A673 (cell line): ENCODE measurements at regions not wholly inside any gene's neighbourhood (a gene's known extent, or its start where the extent isn't known, plus 50 kb on each side); places are given as distances from the start of the nearest gene placed in this dataset.

ENCODE experiments used
- BruUV-seq: library from RNA; stranded (reverse); fragments of 400-500 nt; replicated peaks from 2 replicates; lab custom pipeline; 2021; lab: Mats Ljungman, UMichigan
- CTCF ChIA-PET: fragments of 300-600 bp; sonication (Branson Sonifier 250); formaldehyde crosslinking; loops from one replicate; lab custom pipeline; 2022; ENCODE audit warnings: antibody characterized with exemption; lab: Charles Lee
- POLR2A ChIA-PET: fragments of 300-600 bp; sonication (Branson Sonifier 250); formaldehyde crosslinking; loops from one replicate; lab custom pipeline; 2022; ENCODE audit warnings: antibody characterized with exemption; ENCODE audit not compliant: low non-redundant PET; lab: Charles Lee
- DNase-seq: peaks from one replicate; pipeline ENCODE4 v3.0.0-alpha.2; 2015; ENCODE audit warnings: low spot score
- H3K27ac ChIP-seq: fragments of 200-600 bp; sonication (generic); 2 replicates; pipeline ENCODE4 v1.5.1; 2016; ENCODE audit warnings: mixed run types, low read depth, mild to moderate bottlenecking, mixed read lengths, antibody characterized with exemption, low read length; ENCODE audit not compliant: poor library complexity, severe bottlenecking
- H3K27me3 ChIP-seq: fragments of 200-600 bp; sonication (generic); replicated peaks from 2 replicates; pipeline ENCODE4 v1.6.1; 2017; ENCODE audit warnings: mixed run types, low read depth, mild to moderate bottlenecking, mixed read lengths, antibody characterized with exemption, low read length; ENCODE audit not compliant: insufficient read depth, poor library complexity
- H3K36me3 ChIP-seq: fragments of 200-600 bp; sonication (generic); 2 replicates; pipeline ENCODE4 v1.6.1; 2016; ENCODE audit warnings: mixed run types, mild to moderate bottlenecking, mixed read lengths, antibody characterized with exemption, low read length; ENCODE audit not compliant: insufficient read depth, poor library complexity, severe bottlenecking
- H3K4me1 ChIP-seq: fragments of 200-600 bp; sonication (generic); 2 replicates; pipeline ENCODE4 v1.6.1; 2017; ENCODE audit warnings: mixed run types, mild to moderate bottlenecking, mixed read lengths, antibody characterized with exemption, low read length; ENCODE audit not compliant: insufficient read depth, poor library complexity, severe bottlenecking
- H3K4me3 ChIP-seq: fragments of 200-600 bp; sonication (generic); 2 replicates; pipeline ENCODE4 v1.5.1; 2016; ENCODE audit warnings: low read depth, mixed run types, mild to moderate bottlenecking, mixed read lengths, low read length; ENCODE audit not compliant: poor library complexity, severe bottlenecking
- H3K9me3 ChIP-seq: fragments of 200-600 bp; sonication (generic); 2 replicates; pipeline ENCODE4 v1.6.1; 2016; ENCODE audit warnings: mixed run types, low read depth, mild to moderate bottlenecking, mixed read lengths, antibody characterized with exemption, low read length; ENCODE audit not compliant: poor library complexity, severe bottlenecking
- CTCF ChIP-seq: fragments of 300-800, 200-600 bp; sonication (generic); conservative IDR thresholded peaks from 2 replicates; pipeline ENCODE4 v1.5.1; 2017; ENCODE audit warnings: low read depth, mild to moderate bottlenecking, antibody characterized with exemption, low read length, moderate library complexity, mixed read lengths
- EZH2 ChIP-seq: fragments of 200-600 bp; sonication (generic); IDR thresholded peaks from 2 replicates; pipeline ENCODE4 v1.6.1; 2017; ENCODE audit warnings: borderline replicate concordance, low read depth, mild to moderate bottlenecking, mixed read lengths, antibody characterized with exemption, low read length; ENCODE audit not compliant: poor library complexity, severe bottlenecking
- intact Hi-C: fragments of 100-400 bp; cut with micrococcal nuclease; formaldehyde crosslinking; loops from one replicate; pipeline ENCODE4 v1.10.0; 2022; ENCODE audit not compliant: unreplicated experiment

DNA sequence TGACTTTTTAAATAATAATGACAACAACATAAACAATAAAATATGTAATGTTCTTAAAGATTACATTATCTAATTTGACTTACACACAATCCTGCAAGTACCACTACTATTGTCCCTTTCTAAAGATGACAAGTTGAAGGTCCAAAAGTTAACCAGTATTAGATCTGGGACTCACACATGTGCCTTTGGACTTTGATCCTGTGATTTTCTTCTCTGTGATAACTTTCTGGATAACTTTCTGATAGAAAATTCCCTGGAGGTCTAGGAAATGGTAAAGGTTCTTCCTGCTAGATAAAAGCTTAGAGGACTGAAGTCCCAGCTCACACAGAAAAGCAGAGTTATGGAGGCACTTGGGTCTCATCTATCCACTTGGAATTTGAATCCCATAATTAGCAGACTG lies 311.9 kb upstream of the KLHL29 start:
- H3K27ac ChIP-seq = no peak overlapping the region
- H3K9me3 ChIP-seq = no peaks in the 10 kb centered on the region
- intact Hi-C loops = no loop called here
- BruUV-seq = no TSS peak
- no peak for DNase-seq
- H3K27me3 ChIP-seq = peaks cover 11% of the 10 kb centered on the region
- no peak overlapping the region for H3K4me3 ChIP-seq
- POLR2A ChIA-PET = no interaction called here
- no peaks in the 10 kb centered on the region for H3K36me3 ChIP-seq
- CTCF ChIA-PET = no interaction called here
- H3K4me1 ChIP-seq = no peaks in the 10 kb centered on the region
- no peak for TF ChIP-seq EZH2
- no peak for TF ChIP-seq CTCF

GRCh38 chr2:23073671-23074070 lies 311.3 kb upstream of the KLHL29 start:
- intact Hi-C loops = no loop called here
- CTCF ChIA-PET = no interaction called here
- no peak overlapping the region for H3K27ac ChIP-seq
- no peak overlapping the region for H3K4me3 ChIP-seq
- TF ChIP-seq EZH2 = no peak
- TF ChIP-seq CTCF = no peak
- H3K27me3 ChIP-seq = peaks cover 11% of the 10 kb centered on the region
- POLR2A ChIA-PET = no interaction called here
- no peak for DNase-seq
- no peaks in the 10 kb centered on the region for H3K9me3 ChIP-seq
- no peaks in the 10 kb centered on the region for H3K4me1 ChIP-seq
- H3K36me3 ChIP-seq = no peaks in the 10 kb centered on the region
- no TSS peak for BruUV-seq

GRCh38 chr2:23077596-23077995 lies 307.4 kb upstream of the KLHL29 start:
- TF ChIP-seq CTCF (no peak), EZH2 (no peak)
- Histone ChIP-seq H3K36me3 (no peaks in the 10 kb centered on the region), H3K9me3 (no peaks in the 10 kb centered on the region), H3K27me3 (peaks cover 35% of the 10 kb centered on the region), H3K4me3 (no peak overlapping the region), H3K27ac (no peak overlapping the region), H3K4me1 (no peaks in the 10 kb centered on the region)
- DNase-seq = no peak
- ChIA-PET CTCF (no interaction called here), POLR2A (no interaction called here)
- intact Hi-C loops = no loop called here
- no TSS peak for BruUV-seq
